Activated CD8-positive, alpha-beta T cell treated with anti-CD3 and anti-CD28 coated beads for 36 hours (primary cell): ENCODE measurements at regions not wholly inside any gene's neighbourhood (a gene's known extent, or its start where the extent isn't known, plus 50 kb on each side); places are given as distances from the start of the nearest gene placed in this dataset.

Experiments used
- ATAC-seq: fragments of 200-7000 bp; cut with Tn5 transposase; one replicate; pipeline ENCODE4 v1.10.0; 2021; ENCODE audit warnings: mild to moderate bottlenecking, moderate library complexity
- CTCF ChIA-PET: fragments of 350-600 bp; sonication (Branson Sonifier 250); formaldehyde crosslinking; loops from one replicate; lab custom pipeline; 2021; ENCODE audit warnings: antibody characterized with exemption; lab: Charles Lee
- POLR2A ChIA-PET: fragments of 350-600 bp; sonication (Branson Sonifier 250); formaldehyde crosslinking; loops from one replicate; lab custom pipeline; 2021; ENCODE audit warnings: antibody characterized with exemption; lab: Charles Lee
- DNase-seq: peaks from one replicate; pipeline ENCODE4 v3.0.0-alpha.2; 2020
- H3K27ac Mint-ChIP-seq: one replicate; pipeline ENCODE4 v1.8.0; 2021; ENCODE audit warnings: mild to moderate bottlenecking, mixed read lengths
- H3K27me3 Mint-ChIP-seq: one replicate; pipeline ENCODE4 v1.8.0; 2021; ENCODE audit warnings: mixed read lengths
- H3K36me3 Mint-ChIP-seq: one replicate; pipeline ENCODE4 v1.8.0; 2021; ENCODE audit warnings: low read depth, mixed read lengths
- H3K4me1 Mint-ChIP-seq: one replicate; pipeline ENCODE4 v1.8.0; 2021; ENCODE audit warnings: low read depth, mixed read lengths
- H3K4me3 Mint-ChIP-seq: one replicate; pipeline ENCODE4 v1.8.0; 2021; ENCODE audit warnings: mild to moderate bottlenecking, moderate library complexity, mixed read lengths
- H3K9me3 Mint-ChIP-seq: one replicate; pipeline ENCODE4 v1.8.0; 2021; ENCODE audit warnings: mixed read lengths
- intact Hi-C: fragments of 100-400 bp; cut with micrococcal nuclease; formaldehyde crosslinking; loops from one replicate; pipeline ENCODE4 v1.10.0; 2022
- TF ChIP-seq, protein P1 (sequence below): fragments of 200-600 bp; IDR thresholded peaks from one replicate; pipeline ENCODE4 v1.8.0; 2022; ENCODE audit warnings: antibody characterized with exemption, mild to moderate bottlenecking

DNA sequence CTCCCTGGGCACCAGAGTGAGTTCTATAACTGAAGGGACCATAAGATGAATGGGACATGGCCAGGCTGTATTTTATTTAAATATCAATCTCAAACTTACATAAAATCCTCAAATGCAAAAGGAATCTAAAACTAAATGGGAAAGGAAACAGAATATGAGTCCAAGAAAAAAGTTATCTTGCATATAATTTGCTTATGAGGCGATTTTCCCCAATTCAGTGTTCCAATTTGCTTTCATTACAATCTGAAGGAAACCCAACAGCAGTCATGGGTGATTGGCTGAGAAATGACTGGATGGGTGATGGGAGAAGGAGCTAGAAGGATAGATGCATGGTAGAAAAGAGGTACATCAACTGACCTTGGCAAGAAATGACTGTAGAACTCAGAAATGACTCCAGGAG lies 511.3 kb upstream of the TENM3 start:
- peaks cover under 1% of the 10 kb centered on the region for H3K9me3 Mint-ChIP-seq
- no peak overlapping the region for H3K27ac Mint-ChIP-seq
- TF ChIP-seq, protein P1, sequence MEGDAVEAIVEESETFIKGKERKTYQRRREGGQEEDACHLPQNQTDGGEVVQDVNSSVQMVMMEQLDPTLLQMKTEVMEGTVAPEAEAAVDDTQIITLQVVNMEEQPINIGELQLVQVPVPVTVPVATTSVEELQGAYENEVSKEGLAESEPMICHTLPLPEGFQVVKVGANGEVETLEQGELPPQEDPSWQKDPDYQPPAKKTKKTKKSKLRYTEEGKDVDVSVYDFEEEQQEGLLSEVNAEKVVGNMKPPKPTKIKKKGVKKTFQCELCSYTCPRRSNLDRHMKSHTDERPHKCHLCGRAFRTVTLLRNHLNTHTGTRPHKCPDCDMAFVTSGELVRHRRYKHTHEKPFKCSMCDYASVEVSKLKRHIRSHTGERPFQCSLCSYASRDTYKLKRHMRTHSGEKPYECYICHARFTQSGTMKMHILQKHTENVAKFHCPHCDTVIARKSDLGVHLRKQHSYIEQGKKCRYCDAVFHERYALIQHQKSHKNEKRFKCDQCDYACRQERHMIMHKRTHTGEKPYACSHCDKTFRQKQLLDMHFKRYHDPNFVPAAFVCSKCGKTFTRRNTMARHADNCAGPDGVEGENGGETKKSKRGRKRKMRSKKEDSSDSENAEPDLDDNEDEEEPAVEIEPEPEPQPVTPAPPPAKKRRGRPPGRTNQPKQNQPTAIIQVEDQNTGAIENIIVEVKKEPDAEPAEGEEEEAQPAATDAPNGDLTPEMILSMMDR, result no peak
- intact Hi-C loops, result no loop called here
- H3K27me3 Mint-ChIP-seq, result no peaks in the 10 kb centered on the region
- no peak overlapping the region for H3K4me3 Mint-ChIP-seq
- ChIA-PET POLR2A (no interaction called here), CTCF (no interaction called here)
- ATAC-seq (no peak), DNase-seq (no peak)
- no peaks in the 10 kb centered on the region for H3K4me1 Mint-ChIP-seq
- no peaks in the 10 kb centered on the region for H3K36me3 Mint-ChIP-seq

- intact Hi-C loops, result no loop called here
- TF ChIP-seq, protein P1, result no peak
- Mint-ChIP-seq H3K36me3 (no peaks in the 10 kb centered on the region), H3K4me1 (no peaks in the 10 kb centered on the region), H3K4me3 (no peak overlapping the region), H3K9me3 (peaks cover 2% of the 10 kb centered on the region), H3K27ac (no peak overlapping the region), H3K27me3 (no peaks in the 10 kb centered on the region)
- ATAC-seq (no peak), DNase-seq (no peak)
- CTCF ChIA-PET, result no interaction called here
- POLR2A ChIA-PET, result no interaction called here
These were observed 505.5 kb upstream of the TENM3 start for GRCh38 chr4:181737744-181738143.

DNA sequence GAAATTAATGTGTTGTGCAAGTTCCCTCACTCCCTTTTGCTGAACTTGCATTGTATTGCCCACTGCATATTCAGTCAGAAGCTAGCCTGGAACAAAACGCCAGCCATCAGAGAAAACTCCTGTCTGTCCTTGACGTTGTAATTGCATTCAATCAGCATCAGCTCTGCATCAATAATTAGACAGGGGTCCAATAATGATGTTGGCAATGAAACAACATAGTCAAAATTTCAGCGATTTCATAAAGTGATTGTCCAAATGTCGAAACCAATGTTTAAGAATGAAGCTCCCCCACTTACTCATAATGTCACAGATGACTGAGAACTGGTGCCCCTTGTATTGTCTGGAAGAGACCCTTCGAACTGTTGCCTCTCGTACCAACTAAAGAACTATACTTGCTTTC lies 504.2 kb upstream of the TENM3 start:
- ChIA-PET POLR2A (no interaction called here), CTCF (no interaction called here)
- Mint-ChIP-seq H3K27ac (no peak overlapping the region), H3K9me3 (peaks cover 6% of the 10 kb centered on the region), H3K36me3 (no peaks in the 10 kb centered on the region), H3K4me1 (no peaks in the 10 kb centered on the region), H3K4me3 (no peak overlapping the region), H3K27me3 (no peaks in the 10 kb centered on the region)
- intact Hi-C loops, result no loop called here
- TF ChIP-seq, protein P1, result no peak
- no peak for ATAC-seq
- no peak for DNase-seq

DNA sequence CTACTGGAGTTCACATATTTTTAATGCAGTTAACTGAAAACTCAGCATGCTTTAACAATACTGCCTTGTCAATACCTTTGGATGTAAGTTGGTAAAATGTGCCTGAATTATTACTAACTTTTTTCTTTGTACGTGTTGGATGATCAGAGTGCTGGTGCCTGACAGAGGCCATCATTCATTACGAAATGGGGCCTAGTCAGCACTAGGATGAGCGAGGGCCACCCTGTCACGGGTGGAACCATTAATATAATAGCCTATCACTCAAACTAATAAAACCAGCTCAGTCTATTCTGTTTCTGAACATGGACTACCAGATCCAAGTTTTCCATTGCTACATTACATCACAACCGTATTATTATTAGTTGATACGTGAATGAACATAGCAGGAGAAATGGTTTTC lies 501.7 kb upstream of the TENM3 start:
- ChIA-PET CTCF (no interaction called here), POLR2A (no interaction called here)
- TF ChIP-seq, protein P1, result no peak
- intact Hi-C loops, result no loop called here
- ATAC-seq (no peak), DNase-seq (no peak)
- H3K27ac Mint-ChIP-seq, result no peak overlapping the region
- no peaks in the 10 kb centered on the region for H3K4me1 Mint-ChIP-seq
- H3K36me3 Mint-ChIP-seq, result no peaks in the 10 kb centered on the region
- no peaks in the 10 kb centered on the region for H3K27me3 Mint-ChIP-seq
- H3K4me3 Mint-ChIP-seq, result no peak overlapping the region
- H3K9me3 Mint-ChIP-seq, result peaks cover 6% of the 10 kb centered on the region

GRCh38 chr4:181745933-181746625 lies 497.1 kb upstream of the TENM3 start:
- TF ChIP-seq, protein P1, result no peak
- CTCF ChIA-PET, result no interaction called here

More at GRCh38 chr4:181745933-181746625, 497.1 kb upstream of the TENM3 start:
- ATAC-seq (no peak), DNase-seq (no peak)
- Mint-ChIP-seq H3K27me3 (no peaks in the 10 kb centered on the region), H3K4me3 (no peak overlapping the region), H3K4me1 (no peaks in the 10 kb centered on the region), H3K9me3 (peaks cover 4% of the 10 kb centered on the region), H3K27ac (no peak overlapping the region), H3K36me3 (no peaks in the 10 kb centered on the region)
- POLR2A ChIA-PET, result no interaction called here
- intact Hi-C loops, result no loop called here
